NCI-H446 (cell line): ENCODE measurements at regions not wholly inside any gene's neighbourhood (a gene's known extent, or its start where the extent isn't known, plus 50 kb on each side); places are given as distances from the start of the nearest gene placed in this dataset.
"Not testable (repeated sequence)": the region's sequence is repeated elsewhere in the genome, so short reads cannot be mapped to it uniquely, and the experiment has no call there.

Experiments used
- DNase-seq, 2 experiments: peaks; one replicate each; lab custom pipeline; 2025; lab: John Stamatoyannopoulos, UW

DNA sequence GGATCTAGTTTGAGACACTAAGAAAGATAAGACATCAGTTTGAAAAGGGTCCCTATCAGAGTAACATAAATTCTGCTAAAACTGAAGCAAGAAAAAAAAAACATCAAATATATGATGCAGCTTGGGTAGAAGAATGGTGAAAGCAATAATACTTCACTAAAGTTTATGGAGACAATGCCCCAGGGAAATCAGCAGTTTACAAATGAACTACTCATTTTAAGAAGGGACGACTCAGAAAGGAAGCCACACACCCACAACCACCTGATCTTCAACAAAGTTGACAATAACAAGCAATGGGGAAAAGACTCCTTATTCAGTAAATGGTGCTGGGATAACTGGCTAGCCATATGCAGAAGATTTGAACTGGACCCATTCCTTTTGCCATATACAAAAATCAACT, 143.5 kb downstream of the TPBG start:
- DNase-seq = no peak

DNA sequence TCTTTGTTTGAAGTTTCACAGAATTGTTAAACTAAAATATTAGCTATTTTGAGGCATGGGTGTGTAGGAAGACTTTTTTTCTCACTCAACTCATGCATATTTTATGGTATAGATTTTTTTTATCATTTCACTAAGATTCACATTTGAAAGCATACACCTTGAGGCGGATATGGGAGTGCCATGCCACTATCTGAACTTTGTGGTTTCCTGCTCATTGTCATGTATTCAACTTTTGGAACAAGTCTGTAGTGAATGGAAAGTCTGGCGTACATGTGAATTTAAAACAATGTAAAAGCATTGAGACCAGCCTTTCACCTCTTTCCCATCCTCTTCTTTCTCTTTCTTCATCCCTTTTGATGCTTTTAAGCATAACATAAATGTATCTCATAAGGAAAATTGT, 147.9 kb downstream of the TPBG start:
- DNase-seq = no peak

DNA sequence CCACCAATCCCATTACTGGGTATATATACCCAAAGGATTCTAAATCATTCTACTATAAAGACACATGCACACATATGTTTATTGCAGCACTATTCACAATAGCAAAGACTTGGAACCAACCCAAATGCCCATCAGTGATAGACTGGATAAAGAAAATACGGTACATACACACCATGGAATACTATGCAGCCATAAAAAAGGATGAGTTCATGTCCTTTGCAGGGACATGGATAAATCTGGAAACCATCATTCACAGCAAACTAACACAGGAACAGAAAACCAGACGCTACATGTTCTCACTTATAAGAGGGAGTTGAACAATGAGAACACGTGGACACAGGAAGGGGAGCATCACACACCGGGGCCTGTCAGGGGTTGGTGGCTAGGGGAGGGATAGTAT, 154.3 kb downstream of the TPBG start:
- DNase-seq = not testable (repeated sequence)

DNA sequence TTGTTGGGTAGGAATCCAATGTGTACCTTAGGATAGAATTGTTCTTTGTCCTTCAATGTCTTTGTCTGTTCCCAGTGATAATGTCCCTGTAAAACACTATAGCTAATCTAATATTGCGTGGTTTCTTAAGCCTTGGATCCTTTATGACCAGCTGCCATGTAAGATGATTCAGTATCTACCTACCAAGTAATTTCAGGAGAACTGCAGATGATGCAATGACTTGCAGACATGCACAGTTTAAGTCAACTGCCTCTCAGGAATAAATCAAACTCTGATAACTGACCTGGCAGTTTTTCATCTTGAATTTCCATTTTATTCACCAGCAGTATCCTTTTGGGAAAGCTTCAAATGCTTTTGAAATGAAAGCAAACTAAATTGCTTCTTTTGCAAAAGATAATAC, 157.8 kb downstream of the TPBG start:
- no peak for DNase-seq

DNA sequence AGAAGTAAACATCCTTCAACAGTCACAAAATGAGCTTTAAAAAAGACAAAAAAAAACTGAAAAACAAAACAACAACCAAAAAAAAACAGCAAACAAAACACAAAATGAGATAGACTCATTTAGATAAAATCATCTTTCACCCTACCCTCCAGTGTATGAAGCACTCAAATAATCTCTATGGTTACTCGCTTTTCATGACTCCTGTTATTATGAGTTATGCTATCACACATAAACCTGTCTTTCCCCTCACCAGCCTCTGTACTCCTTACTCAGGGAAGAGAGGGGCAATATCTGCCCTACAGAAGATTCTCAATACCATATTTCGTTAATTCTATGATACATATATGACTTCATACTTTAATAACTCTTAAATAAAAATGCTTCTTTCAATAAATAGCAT, 158.2 kb downstream of the TPBG start:
- no peak for DNase-seq

DNA sequence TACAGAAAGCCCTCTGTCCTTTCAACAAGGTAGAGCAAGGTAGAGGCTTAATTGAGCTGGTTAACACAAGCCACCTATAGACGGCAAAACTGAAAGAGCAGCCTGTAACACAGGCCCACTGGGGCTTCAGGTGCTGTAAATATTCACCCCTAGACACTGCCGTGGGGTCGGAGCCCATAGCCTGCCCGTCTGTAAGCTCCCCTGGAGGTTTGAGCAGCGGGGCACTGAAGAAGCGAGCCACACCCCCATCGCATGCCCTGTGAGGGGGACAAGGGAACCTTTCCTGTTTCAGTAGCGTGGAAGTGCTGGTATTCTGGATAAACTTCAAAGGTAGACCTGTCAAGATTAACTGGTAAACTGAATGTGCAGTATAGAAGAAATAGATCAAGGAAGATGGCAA, 160.4 kb downstream of the TPBG start:
- DNase-seq = no peak

DNA sequence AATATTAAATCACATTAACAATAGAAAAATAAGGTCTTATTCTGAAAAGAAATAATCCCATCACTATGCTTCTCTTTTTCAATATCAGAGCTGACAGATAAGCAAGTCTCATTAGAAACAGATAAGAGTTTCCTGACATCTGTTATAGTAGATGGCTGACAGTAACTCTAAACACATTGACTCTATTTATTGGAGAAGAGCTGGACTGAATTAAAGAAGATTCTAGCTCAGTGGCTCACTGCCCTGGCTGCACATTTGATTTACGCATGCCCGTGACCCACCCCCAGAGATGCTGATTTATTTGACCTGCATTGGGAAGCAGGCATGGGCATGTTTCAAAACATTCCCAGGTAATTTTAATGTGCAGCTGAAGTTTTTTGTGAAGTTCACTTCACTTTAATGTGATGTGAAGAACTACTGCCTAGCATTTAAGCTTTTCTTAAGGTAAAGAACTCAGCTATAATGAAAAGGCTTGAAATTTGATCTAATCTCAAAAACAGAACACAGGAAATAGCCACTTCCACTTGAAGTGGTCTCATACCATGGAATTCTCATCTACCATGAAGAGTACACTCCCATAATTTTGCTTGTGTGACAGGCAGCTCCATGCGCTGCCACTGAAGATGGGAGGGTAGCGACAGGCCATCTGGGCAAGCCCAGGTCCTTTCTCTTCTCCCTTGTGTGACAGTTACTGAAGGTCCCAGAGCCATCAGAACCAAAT, 162.3 kb downstream of the TPBG start:
- no peak for DNase-seq

DNA sequence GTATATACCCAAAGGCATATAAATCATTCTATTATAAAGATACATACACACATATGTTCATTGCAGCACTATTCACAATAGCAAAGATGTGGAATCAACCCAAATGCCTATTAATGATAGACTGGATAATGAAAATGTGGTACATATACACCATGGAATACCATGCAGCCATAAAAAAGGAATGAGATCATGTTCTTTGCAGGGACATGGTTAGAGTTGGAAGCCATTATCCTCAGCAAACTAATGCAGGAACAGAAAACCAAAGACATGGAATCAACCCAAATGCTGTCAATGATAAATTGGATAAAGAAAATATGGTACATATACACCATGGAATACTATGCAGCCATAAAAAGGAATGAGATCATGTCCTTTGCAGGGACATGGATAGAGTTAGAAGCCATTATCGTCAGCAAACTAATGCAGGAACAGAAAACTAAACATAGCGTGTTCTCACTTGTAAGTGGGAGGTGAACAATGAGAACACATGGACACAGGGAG, 166.4 kb downstream of the TPBG start:
- DNase-seq = not testable (repeated sequence)

DNA sequence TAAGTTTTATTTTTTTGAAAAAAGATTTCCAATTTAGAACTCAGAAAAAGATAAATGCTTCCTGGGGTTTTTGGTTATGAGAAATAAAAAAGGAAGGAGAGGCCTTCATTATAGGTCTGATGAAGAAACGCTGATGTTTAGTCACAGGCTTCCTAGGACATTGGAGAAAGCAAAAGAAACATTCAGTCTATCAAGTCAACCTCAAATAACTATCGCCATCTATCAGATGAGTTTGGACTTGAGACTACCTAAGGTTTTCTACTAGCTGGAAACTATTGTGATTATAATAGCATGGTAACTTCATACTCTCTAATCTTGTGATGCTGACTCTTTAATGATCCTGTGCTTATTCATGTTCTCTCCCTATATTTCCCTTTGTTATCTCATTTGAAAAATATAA, 171.3 kb downstream of the TPBG start:
- DNase-seq = no peak

DNA sequence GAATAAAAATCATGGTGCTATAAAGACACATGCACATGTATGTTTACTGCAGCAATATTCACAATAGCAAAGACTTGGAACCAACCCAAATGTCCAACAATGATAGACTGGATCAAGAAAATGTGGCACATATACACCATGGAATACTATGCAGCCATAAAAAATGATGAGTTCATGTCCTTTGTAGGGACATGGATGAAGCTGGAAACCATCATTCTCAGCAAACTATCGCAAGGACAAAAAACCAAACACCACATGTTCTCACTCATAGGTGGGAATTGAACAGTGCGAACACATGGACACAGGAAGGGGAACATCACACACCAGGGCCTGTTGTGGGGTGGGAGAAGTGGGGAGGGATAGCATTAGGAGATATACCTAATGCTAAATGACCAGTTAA, 185.9 kb downstream of the TPBG start:
- DNase-seq = not testable (repeated sequence)

DNA sequence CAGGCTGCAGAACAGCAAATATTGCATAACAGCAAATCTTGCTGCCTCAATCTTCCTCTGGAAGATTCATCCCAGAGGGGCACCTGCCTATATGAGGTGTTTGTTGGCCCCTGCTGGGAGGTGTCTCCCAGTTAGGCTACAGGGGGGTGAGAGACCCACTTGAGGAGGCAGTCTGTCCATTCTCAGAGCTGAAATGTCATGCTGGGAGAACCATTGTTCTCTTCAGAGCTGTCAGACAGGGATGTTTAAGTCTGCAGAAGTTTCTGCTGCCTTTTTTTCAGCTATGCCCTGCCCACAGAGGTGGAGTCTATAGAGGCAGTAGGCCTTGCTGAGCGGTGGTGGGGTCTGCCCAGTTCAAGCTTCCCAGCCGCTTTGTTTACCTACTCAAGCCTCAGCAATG, 187.7 kb downstream of the TPBG start:
- DNase-seq = not testable (repeated sequence)

DNA sequence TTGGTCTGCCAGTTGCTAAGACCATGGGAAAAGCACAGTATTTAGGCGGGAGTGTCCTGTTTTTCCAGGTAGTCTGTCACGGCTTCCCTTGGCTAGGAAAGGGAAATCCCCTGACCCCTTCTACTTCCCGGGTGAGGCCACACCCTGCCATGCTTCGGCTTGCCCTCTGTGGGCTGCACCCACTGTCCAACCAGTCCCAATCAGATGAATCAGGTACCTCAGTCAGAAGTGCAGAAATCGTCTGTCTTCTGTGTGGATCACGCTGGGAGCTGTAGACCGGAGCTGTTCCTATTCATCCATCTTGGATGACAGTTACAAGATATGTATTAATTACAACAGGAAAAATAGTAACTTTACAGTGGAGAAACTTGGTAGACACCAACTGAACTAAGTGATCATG, 188.2 kb downstream of the TPBG start:
- DNase-seq = no peak

DNA sequence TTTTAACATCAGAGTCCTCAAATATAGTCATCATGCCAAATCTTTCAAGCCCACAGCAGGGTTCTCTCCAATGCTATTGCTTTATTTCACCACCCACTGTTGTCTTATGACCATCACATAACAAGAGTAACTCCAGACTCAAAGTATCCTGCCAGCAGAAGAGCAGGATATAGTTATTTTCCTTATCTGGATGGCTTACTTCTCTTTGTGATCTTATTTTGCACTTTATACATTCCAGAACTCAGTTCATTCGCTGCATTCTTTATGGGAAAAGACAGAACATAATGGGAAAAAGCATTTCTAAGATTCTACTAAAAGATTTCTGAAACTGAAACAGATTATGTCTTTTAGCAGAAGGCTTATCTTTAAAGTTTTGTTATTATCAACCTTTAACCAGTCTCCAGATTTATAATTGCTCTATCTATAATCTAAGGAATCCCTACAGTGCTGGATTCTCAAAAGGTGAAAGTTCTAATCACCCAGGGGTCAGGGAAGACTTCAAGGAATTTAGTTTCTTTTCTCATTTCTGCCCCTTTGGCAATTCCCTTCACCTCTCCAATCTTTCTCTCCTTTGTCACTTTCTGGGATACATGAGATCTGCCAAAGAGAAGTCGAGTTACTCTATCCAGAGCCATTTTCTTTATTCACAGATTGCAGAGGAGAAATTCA, 190.4 kb downstream of the TPBG start:
- DNase-seq = no peak

DNA sequence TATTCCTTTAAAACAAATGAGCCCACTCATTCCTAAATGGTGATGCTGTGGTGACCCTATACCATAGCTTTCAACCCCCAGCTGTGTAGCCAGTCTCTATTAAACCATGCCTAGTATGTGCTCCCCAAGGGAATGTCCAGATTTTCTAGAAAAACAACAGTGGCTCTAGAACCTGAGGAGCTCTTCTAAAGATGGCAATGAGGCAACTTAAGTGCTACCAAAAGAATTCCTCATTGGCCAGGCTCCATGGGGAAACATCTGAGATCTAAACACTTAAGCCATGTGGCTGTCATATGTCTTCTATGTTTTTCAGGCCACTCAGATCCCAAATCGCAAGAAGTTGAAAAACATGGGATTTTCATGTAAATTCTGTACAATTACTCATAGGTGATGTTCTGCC, 191.0 kb downstream of the TPBG start:
- DNase-seq = no peak

DNA sequence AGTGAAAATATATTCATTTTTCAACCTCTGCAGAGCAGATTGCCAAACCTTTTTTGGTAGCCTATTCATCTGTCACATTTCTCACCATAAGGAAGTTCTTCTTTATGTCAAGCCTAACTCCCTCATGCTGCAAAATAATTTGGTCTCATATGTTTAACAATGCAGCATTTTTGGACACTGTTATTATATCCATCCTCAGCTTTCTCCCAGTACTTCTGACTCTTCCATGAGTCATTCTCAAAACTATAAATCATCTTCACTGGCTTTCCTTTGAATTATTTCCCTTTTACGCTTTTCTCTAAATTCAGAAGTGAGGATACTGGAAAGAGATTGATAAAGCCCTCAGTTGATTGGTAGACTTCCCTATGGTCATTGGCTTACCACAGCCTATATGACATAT, 192.2 kb downstream of the TPBG start:
- DNase-seq = no peak

DNA sequence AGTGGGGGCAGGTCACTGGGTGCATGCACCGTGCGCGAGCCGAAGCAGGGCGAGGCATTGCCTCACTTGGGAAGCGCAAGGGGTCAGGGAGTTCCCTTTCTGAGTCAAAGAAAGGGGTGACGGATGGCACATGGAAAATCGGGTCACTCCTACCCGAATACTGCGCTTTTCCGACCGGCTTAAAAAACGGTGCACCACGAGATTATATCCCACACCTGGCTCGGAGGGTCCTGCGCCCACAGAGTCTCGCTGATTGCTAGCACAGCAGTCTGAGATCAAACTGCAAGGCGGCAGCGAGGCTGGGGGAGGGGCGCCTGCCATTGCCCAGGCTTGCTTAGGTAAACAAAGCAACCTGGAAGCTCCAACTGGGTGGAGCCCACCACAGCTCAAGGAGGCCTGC, 194.9 kb downstream of the TPBG start:
- DNase-seq = not testable (repeated sequence)

DNA sequence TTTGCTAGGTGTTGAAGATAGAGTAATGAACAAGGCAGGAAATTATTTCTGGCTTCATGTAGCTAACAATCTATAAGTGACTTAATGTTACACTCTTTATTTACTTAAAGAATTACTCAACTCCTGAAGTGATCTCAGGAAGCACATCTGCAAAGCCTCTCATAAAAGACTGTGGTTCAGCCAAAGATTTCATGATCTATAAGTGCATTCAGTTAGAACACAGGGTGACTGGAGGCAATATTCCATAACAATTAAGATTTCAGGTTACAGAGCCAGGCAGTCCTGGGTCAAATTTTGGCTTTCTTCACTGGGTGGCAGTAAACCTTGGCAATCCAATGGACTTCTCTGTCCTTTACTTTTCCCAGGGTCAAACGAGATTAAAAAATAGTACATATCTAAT, 204.0 kb downstream of the TPBG start:
- no peak for DNase-seq

DNA sequence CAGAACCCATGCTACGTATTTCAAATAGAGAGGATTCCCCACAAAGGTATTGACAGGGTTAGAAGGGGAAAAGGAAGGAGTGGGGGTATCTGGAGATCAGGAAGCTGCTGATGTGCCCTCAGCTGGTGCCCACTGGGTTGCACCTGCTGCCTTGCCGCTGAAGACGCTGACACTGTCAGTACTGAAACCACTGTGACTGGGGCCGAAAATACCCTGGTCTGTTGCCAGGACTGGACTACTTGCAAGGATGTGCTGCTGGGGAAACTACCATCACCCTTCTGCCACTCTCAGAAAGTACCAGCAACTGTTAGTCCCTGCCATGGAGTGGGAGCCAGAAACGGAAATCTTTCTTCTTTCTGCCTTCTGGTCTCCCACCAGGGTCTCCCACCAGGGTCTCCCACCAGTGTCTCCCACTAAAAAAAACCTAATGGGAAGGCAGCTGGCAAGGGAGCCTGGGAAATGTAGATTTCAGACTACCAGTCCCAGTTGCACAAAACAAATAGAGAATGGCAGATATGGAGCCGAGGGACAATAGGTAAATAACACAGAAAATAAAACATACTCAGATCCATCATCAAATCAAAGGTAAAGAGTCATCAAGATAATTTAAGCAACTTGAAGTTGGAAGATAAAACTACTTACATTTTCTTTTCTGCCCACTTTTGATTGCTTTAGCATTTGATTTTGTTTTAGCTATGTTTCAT, 204.8 kb downstream of the TPBG start:
- DNase-seq = no peak

DNA sequence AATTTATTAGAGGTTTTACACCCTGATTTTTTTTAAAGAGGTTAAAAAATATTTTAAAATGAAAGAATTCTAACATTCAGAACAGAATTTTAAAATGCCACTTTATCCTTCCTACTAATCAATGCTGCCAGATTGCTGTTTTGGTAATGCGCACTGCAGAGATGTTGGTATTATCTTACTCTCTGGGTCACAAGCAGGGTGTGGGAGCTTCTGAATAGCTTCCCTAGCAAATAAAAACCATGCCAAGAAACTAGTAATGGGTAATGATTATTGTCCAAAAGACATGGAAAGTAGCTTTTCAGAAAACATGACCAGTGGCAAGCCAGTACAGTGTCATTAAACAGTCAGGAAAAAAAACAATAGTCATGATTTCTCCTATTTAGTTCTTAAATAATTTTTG, 205.4 kb downstream of the TPBG start:
- no peak for DNase-seq

DNA sequence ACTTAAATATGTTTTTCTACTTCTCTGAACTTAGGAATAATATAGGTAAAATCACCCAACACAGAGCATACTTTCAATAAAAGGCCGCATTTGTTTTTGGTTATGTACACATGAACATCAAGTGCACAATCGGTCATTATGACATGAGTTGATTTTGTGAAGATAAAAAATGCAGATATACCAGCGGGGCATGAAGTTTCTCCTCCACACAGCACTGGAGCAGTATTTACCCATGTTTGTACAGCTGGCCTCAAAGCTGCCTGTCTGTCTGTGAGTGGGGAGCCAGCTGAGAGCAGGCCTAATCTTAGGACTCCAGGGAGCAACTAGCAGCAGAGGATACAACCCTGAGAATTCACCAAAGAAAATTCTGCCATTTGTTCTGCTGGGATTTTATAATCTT, 206.5 kb downstream of the TPBG start:
- no peak for DNase-seq

DNA sequence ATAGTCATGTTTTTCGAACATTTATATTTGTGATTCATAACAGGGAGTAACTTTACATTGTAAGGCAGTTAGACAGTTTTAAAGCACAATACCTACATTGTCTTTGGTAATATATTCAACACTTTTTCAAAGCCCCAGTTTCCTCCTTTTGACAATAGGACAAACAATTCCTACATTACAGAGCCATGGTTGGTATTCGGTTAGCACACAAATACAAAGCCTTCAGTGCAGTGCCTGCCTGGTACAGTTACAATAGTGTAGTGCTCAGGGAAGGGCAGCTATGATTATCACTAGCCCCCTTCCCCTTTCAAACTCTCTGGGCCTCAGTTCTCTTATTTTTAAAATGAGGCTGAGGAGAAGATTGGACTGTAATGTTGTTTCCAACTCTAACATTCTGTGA, 207.8 kb downstream of the TPBG start:
- no peak for DNase-seq

DNA sequence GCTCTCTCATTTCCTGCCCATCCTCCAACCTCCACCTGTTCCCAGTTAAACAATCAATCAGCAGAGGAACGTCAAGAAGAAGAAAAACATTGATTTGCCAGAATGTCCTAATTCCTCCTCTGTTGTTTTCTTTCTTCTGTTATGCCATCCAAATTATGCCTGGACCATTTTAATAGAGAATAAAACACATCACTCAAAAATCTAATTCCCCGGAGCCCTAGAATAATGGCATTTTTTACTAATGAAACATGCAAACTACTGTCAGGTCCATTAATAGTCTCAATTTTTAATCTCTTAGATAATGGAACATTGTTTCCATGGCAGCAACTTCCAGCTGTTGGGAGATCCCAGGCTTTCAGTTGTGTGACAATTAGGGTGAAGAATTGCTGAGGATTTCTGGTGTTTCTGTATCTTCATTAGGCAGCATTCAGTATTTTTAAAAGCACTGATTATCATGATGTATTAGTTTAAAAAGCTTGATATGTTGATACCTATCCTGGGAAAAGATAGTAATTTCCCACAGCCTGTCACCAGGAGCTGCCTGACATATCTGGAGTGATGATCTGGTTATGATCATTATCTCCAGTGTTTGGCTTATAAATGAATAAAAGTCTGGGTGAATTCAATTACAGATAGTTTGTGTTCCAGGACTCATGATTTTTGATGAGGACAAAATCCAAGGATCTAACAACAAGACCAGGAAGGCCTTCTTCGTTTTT, 209.8 kb downstream of the TPBG start:
- DNase-seq = no peak

DNA sequence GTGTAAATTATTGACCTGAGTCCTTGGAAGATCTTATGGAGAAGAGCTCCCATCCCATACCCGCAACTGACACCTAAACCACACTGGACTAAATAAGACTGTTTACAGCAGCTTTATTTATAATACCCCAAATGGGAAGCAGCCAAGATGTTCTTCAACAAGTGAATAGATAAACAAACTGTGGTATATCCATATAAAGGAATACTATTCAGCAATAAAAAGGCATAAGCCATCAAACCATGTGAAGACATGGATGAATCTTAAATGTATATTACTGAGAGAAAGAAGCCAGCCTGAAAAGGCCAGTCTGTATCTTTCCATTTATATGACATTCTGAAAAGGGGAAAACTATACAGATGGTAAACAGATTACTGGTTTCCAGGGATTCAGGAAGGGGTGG, 212.7 kb downstream of the TPBG start:
- no peak for DNase-seq
